ENCODE measurements at regions not wholly inside any gene's neighbourhood (a gene's known extent, or its start where the extent isn't known, plus 50 kb on each side); places are given as distances from the start of the nearest gene placed in this dataset.

GRCh38 chr7:49255054-49255453 lies 330.7 kb downstream of the CDC14C start:
- DNase-seq (ENCODE audit: low spot score): no peak

DNA sequence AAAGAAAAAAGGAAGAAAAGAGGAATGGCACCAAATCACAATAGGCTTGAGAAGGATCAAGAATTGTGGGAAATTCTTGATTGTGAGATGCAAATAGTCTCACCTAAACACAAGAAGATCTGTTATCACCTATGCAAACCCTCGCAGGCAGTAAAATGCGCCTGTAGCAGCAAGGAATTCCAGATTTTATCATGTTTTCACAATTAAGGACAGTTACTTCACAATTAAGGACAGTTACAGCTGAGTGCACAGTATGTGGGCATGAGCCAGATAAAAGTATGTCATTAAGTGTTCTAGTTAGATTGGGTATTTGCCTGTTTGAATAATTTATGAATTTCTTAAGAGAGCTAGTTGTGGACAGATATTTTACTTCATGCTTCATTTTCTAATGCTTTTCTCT lies 336.2 kb downstream of the CDC14C start:
- no peak for DNase-seq (ENCODE audit: low spot score)

GRCh38 chr7:49261928-49262327 lies 337.6 kb downstream of the CDC14C start:
- no peak for DNase-seq (ENCODE audit: low spot score)

DNA sequence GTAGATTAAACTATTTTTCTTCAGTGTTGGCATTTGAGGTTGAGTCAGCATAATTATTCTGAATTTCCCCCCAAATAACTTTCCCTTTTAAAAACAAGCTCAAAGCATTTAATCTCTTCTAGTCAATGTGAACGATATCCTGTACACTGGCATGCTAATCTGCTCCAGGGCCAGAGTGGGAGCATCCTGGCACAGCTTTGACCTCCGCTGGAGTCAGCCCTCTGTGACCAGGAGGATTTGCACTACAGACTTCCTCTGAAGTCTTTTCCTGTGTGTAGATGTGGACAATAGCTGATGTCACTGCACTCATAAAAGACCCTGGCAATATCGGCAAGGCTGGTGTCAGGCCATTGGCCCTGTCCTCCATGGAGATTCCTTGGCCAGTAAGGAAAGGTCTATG lies 340.2 kb downstream of the CDC14C start:
- no peak for DNase-seq (ENCODE audit: low spot score)

DNA sequence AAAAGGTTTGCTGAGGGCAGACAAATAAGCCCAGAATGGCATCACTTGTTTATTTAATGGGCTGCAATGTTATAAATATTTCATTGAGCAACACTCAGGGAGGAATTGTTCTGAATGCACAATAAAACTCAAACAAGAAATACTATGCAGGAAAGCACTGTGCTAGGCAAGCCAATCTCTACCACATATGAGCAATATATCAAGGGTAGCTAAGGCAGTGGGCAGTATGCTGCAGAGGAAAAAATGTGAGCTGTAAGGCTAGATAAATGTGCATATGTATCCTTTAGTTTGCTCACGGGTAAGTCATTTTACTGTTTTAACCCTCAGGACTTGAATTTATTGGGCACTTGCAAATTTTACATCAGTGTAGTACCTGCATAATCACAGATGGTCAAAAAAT lies 349.6 kb downstream of the CDC14C start:
- no peak for DNase-seq (ENCODE audit: low spot score)

DNA sequence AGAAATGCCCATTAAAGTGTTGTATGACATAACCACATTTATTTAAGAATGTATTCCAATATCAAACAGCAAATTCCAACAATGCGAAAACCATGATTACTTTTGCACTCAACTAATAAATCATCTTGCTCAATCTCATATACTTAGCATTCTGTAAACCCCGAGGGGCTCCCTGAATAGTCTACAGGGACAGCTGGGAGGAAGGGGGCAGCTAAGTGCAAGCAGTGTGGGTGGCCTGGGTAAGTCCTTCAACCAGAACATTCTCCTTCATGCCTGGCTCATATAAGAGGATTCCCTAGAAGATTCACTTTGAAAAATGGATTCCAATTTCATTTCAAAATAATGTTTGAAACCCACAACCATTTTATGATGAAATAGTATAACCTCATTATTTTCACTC lies 355.5 kb downstream of the CDC14C start:
- DNase-seq (ENCODE audit: low spot score): no peak

DNA sequence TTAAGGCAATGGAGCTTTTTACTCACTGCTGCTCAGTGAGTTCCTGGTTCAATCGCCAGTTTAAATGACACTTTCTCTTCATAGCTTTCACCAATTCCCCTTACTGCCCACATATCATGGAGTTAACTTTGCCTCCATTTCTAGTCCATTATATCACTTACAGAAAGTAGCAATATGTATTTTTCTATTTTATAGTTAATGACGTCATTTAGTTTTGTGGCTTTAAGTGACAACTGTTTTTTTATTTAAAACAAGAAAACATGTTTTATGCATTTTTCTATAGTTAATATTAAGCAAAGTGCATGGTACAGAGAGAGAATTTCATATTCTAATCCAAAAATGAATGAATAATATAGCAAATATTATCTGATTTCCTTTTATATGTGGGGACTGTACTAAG lies 363.3 kb downstream of the CDC14C start:
- no peak for DNase-seq (ENCODE audit: low spot score)

DNA sequence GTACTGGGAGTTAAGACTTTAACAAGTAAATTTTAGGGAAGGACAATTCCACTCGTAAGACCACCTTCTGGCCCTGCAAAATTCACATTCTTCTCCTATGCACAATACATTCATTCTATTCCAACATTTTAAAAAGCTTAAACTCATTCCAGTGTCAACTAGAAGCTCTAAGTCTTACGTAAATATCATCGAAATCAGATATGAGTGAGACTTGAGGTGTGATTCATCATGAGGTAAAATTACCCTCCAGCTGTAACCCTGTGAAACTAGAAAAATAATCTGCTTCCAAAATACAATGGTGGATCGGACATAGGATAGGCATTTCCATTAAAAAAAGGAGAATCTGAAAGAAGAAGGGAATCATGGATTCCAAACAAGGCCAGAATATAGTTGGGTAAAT lies 370.3 kb downstream of the CDC14C start:
- no peak for DNase-seq (ENCODE audit: low spot score)

DNA sequence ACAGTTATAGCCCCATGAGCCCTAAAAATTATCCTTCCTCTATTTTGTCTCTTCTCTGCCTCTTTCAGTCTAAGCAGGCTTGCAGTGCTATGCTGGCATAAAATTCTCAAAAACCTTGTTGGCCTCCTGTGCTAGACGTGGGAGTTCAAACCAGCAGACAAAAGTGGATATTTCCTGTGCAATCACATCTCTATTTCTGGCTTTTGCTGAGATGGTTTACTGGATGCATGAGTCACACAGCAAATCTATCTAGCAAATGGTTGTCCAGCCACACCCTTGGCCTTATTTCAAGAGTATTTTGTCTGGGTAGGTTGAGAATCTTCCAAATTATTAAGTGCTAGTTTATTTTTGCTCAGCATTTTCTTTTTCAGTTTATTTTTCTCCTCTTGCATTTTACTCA lies 370.8 kb downstream of the CDC14C start:
- DNase-seq (ENCODE audit: low spot score): no peak

DNA sequence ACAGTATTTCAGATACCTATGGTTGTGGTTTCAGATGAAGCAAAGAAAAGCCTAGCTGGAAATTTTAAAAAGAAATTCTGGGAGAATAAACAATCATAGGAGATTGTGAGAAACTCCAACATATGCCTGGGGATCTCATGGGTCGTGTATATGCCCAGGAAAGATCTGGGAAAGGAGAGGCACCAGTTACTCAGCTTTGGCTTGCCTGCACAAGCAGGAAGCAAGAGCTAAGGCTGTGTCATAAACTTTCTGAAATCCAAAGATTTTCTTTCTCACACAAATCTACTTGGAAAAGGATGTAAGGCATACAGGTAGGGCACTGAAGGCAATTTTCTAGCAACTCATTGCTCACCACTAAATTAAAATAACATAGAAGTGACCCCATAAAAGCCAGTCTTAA lies 373.6 kb downstream of the CDC14C start:
- DNase-seq (ENCODE audit: low spot score): no peak

- DNase-seq (ENCODE audit: low spot score): no peak
Measured at GRCh38 chr7:49308787-49309186, 384.4 kb downstream of the CDC14C start.

DNA sequence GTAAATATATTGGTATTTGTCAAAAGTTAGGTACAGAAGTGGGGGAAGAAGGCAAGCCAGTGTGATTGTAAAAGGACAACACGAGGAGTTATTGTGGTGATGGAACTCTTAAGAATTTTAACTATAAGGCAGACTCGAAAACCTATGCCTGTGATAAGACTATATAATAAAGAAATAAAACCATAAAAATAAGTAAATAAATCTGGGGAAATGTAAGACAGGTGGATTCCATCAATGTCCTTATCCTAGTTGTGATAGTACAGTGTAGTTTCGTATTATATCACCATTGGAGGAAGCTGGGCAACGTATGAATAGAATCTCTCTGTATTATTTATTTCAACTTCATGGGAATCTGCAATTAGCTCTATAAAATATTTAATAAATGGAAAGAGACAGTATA lies 395.7 kb downstream of the CDC14C start:
- no peak for DNase-seq (ENCODE audit: low spot score)

- DNase-seq (ENCODE audit: low spot score): no peak
Measured at GRCh38 chr7:49321843-49322242, 397.5 kb downstream of the CDC14C start.

DNA sequence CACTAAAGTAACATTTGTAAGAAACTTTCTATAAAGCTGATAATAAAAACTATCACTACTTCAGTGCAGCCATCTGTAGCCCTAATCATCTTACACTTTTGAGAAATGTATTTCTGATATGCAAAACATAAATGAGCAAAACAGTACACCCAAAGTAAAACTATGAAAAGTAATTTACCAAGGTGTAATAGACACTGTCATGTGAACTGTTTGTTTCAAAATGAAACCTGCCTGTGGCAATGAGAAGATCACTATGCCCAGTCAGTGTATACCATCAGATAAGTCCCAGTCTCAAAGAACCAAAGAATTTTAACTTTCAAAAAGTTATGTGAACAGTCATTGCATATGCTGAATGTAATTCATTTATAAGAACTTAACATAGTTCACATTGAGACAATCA lies 398.1 kb downstream of the CDC14C start:
- DNase-seq (ENCODE audit: low spot score): no peak

- no peak for DNase-seq (ENCODE audit: low spot score)
Measured at GRCh38 chr7:49324040-49324439, 399.7 kb downstream of the CDC14C start.

GRCh38 chr7:49324707-49325106 lies 400.4 kb downstream of the CDC14C start:
- no peak for DNase-seq (ENCODE audit: low spot score)

DNA sequence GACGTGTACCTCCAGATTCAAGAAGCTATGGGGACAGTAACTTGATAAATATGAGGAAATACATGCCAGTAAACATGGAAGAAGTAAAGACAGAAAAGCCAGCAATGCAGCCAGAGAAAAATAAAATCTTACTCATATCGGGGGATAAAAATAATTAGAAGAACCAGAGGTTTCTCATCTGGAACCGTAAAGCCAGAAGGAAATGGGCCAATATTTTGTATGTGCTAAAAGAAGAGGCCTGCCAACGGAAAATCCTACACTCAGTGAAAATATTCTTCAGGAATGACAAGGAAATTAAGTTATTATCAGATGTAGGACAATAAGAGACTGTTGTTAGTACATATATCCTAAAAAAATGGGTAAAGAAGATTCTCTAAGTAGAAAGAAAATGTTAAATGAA lies 401.2 kb downstream of the CDC14C start:
- no peak for DNase-seq (ENCODE audit: low spot score)

- DNase-seq (ENCODE audit: low spot score): no peak
Measured at GRCh38 chr7:49327155-49327554, 402.8 kb downstream of the CDC14C start.

DNA sequence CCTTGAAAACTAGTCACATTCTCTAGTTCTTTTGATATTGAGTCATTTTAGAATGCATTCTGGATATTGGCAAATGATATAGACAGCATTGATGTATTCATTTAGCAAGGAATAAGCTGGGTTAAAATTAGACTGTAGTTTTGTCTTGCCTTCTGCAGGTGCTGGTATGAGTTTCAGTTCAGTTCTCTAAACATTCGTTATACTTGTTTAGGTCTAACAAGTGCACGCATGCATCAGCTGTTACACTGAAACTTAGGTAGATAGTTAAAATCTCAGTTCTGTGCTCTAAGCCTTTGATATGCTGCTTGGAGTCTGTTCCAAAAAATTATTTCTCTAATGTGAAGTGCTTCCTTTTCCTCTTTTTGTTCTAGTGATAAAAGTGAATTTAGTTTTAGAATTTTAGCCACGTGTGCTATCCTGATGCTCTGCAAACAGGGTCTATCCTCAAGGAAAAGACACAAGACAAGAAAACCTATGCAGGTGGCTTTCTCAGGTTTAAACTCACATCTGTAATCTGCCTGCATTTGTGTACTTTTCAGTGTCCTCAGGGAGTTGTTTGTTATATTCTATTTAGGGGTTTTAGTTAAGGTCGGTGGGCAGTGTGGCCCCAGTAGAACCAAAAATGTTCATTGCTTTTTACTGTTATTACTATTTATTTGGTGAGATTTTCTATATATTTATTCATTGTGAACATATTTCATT lies 409.0 kb downstream of the CDC14C start:
- DNase-seq (ENCODE audit: low spot score): no peak

GRCh38 chr7:49341849-49342248 lies 417.5 kb downstream of the CDC14C start:
- DNase-seq (ENCODE audit: low spot score): no peak

DNA sequence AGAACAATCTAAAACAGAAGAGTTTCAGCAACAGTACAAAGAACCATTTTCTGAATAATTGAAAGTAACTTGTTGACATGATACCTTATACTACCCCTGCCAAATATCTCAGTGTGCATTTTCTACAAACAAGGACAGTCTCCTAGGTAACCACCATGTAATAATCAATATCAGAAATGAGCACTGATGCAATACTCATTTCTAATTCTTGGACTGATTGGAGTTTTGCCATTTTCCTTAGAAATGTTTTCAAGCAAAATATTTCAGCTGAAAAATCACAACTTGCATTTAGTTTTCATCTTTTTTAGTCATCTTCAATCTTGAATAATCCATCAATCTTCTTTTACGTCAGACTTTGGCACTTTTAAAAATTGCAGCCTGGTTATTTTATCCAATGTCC lies 420.2 kb downstream of the CDC14C start:
- no peak for DNase-seq (ENCODE audit: low spot score)

DNA sequence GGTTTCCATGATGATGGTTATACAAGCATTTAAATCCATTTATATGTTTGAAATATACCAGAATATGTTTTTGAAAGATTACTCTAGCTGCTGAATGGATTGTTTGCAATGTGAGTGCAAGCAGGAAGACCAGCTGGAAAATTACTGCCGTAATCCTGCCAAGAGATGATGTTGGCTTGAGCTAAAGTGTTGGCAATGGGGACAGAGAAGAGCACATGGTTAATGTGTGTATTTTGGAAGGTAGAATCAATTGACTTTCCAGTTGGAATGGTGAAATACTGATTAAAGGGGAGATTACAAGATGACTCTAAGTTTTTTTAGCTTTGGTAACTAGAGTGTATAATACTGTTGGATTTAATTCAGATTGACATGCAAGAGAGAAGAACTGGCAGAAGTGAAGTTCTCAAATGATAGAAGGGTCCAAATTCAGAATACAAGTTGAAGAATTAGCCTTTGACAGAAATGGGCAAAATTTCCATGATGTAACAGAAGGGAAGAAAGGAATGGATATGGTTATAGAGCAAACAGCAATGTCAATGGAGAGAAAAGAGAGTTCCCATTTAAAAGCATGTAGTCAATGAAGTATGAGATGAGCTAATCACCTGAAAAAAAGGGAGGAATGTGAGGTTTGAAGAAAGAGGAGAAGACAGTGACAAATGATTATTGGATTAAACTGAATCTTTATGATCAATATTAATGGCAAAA lies 422.0 kb downstream of the CDC14C start:
- no peak for DNase-seq (ENCODE audit: low spot score)

GRCh38 chr7:49367072-49367471 lies 406.4 kb upstream of the VWC2 start:
- no peak for DNase-seq (ENCODE audit: low spot score)

DNA sequence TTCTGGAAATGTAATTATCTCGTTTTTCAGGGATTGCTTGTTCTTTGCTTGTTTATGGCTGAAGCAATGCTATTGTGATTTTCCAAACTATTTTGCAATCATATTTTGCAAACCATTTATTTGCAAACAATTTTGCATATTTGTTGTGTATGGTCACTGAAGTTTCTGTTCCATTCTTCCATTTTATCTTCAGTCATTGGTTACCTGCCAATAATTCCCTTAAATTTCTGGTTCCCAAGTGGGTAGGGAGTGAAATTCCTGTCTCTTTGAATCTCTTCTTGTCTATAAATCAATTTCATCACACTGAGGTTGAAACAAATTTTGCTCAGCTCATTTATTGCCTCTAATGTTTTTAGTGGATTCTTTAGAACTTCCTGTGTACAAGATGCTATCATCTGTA lies 401.7 kb upstream of the VWC2 start:
- no peak for DNase-seq (ENCODE audit: low spot score)
